Left kidney (tissue), 1 donor: ENCODE measurements at regions not wholly inside any gene's neighbourhood (a gene's known extent, or its start where the extent isn't known, plus 50 kb on each side); places are given as distances from the start of the nearest gene placed in this dataset.

Experiments
- DNase-seq: peaks from one replicate; pipeline ENCODE4 v3.0.0-alpha.2; 2013

GRCh38 chr12:116456330-116457082 lies 102.7 kb upstream of the MAP1LC3B2 start:
- no peak for DNase-seq

GRCh38 chr12:116458492-116458891 lies 100.7 kb upstream of the MAP1LC3B2 start:
- DNase-seq = no peak

- no peak for DNase-seq
These were observed 99.9 kb upstream of the MAP1LC3B2 start for GRCh38 chr12:116459011-116459875.

GRCh38 chr12:116459916-116460663 lies 99.1 kb upstream of the MAP1LC3B2 start:
- no peak for DNase-seq

- DNase-seq = no peak
These were observed 98.1 kb upstream of the MAP1LC3B2 start for GRCh38 chr12:116461060-116461459.

- no peak for DNase-seq
These were observed 95.8 kb upstream of the MAP1LC3B2 start for GRCh38 chr12:116463366-116463765.

GRCh38 chr12:116465407-116465806 lies 93.8 kb upstream of the MAP1LC3B2 start:
- no peak for DNase-seq

- no peak for DNase-seq
These were observed 93.3 kb upstream of the MAP1LC3B2 start for GRCh38 chr12:116465856-116466255.

GRCh38 chr12:116466536-116466935 lies 92.6 kb upstream of the MAP1LC3B2 start:
- DNase-seq = no peak

- no peak for DNase-seq
These were observed 89.8 kb upstream of the MAP1LC3B2 start for GRCh38 chr12:116469344-116469743.

- no peak for DNase-seq
These were observed 87.6 kb upstream of the MAP1LC3B2 start for GRCh38 chr12:116471544-116471943.

- no peak for DNase-seq
These were observed 87.0 kb upstream of the MAP1LC3B2 start for GRCh38 chr12:116472193-116472592.

GRCh38 chr12:116473416-116473815 lies 85.8 kb upstream of the MAP1LC3B2 start:
- no peak for DNase-seq

- DNase-seq = no peak
These were observed 84.8 kb upstream of the MAP1LC3B2 start for GRCh38 chr12:116474331-116474730.

- no peak for DNase-seq
These were observed 84.3 kb upstream of the MAP1LC3B2 start for GRCh38 chr12:116474899-116475298.

- DNase-seq = no peak
These were observed 82.9 kb upstream of the MAP1LC3B2 start for GRCh38 chr12:116476227-116476822.

GRCh38 chr12:116478243-116478773 lies 80.9 kb upstream of the MAP1LC3B2 start:
- no peak for DNase-seq

GRCh38 chr12:116480210-116480810 lies 78.9 kb upstream of the MAP1LC3B2 start:
- DNase-seq = no peak

GRCh38 chr12:116481726-116482125 lies 77.5 kb upstream of the MAP1LC3B2 start:
- DNase-seq = no peak

- DNase-seq = no peak
These were observed 77.0 kb upstream of the MAP1LC3B2 start for GRCh38 chr12:116482179-116482578.

- no peak for DNase-seq
These were observed 76.3 kb upstream of the MAP1LC3B2 start for GRCh38 chr12:116482859-116483258.
